HepG2 (cell line): ENCODE measurements at regions not wholly inside any gene's neighbourhood (a gene's known extent, or its start where the extent isn't known, plus 50 kb on each side); places are given as distances from the start of the nearest gene placed in this dataset.

Experiments
- FOXP1 ChIP-seq, 2 experiments: fragments of 450-650 bp in 1 of 2; IDR thresholded peaks; 2 replicates each; pipeline ENCODE4 v1.6.1; 2017 to 2018; ENCODE audit warnings: antibody characterized with exemption in 1 of 2
- ZBTB40 ChIP-seq, 2 experiments: fragments of 450-650 bp in 1 of 2; sonication (generic) in 1 of 2; formaldehyde crosslinking in 1 of 2; IDR thresholded peaks; 2 replicates each; pipeline versions ENCODE4 v1.6.1 to v1.8.0; 2016 to 2022; ENCODE audit warnings: antibody characterized with exemption in 1 of 2, mild to moderate bottlenecking in 1 of 2, missing genetic modification reagents in 1 of 2
- ZNF276 ChIP-seq: sonication (generic); formaldehyde crosslinking; IDR thresholded peaks from 2 replicates; pipeline ENCODE4 v1.4.0; 2020; ENCODE audit warnings: mild to moderate bottlenecking, low read depth, missing genetic modification reagents

- no peak for TF ChIP-seq ZNF276 (CRISPR knock-in tag)
- TF ChIP-seq FOXP1 (IDR thresholded peaks at IDR 0.05): no peak
- no peak for TF ChIP-seq FOXP1 (CRISPR knock-in tag; IDR thresholded peaks at IDR 0.05)
- no peak for TF ChIP-seq ZBTB40 (IDR thresholded peaks at IDR 0.05)
- TF ChIP-seq ZBTB40 (CRISPR knock-in tag; IDR thresholded peaks at IDR 0.05): no peak
- TF ChIP-seq, all 625 proteins: peak for 0
Measured at GRCh38 chr13:89238496-89238895, 1567.3 kb downstream of the SLITRK5 start (continued).
